IMR-90 (cell line): ENCODE measurements at regions not wholly inside any gene's neighbourhood (a gene's known extent, or its start where the extent isn't known, plus 50 kb on each side); places are given as distances from the start of the nearest gene placed in this dataset.

Source experiments
- ATAC-seq: fragments of 200-7000 bp; cut with Tn5 transposase; 2 replicates; pipeline ENCODE4 v1.9.1; 2020; ENCODE audit warnings: low read depth, mild to moderate bottlenecking, moderate library complexity
- BruUV-seq: library from RNA; stranded (reverse); fragments of 400-500 nt; replicated peaks from 2 replicates; lab custom pipeline; 2021; lab: Mats Ljungman, UMichigan
- CTCF ChIA-PET: fragments of 300-600 bp; formaldehyde crosslinking; extraction: SDS; loops from one replicate; lab custom pipeline; 2021; ENCODE audit warnings: antibody characterized with exemption; lab: Yijun Ruan, JAX
- POLR2A ChIA-PET: fragments of 300-600 bp; sonication (Branson Sonifier 250); formaldehyde crosslinking; loops from one replicate; lab custom pipeline; 2022; ENCODE audit warnings: antibody characterized with exemption; ENCODE audit not compliant: unreplicated experiment; lab: Charles Lee
- DNase-seq: peaks from one replicate; pipeline ENCODE4 v3.0.0; 2013
- H2AFZ ChIP-seq: replicated peaks from 2 replicates; pipeline ENCODE3; 2013; ENCODE audit warnings: low read length, mild to moderate bottlenecking; ENCODE audit not compliant: poor library complexity
- H2AK5ac ChIP-seq: 2 replicates; pipeline ENCODE4 v1.6.1; 2013; ENCODE audit warnings: low read depth, low read length, inconsistent platforms
- H2AK9ac ChIP-seq: replicated peaks from 2 replicates; pipeline ENCODE3; 2013; ENCODE audit warnings: mild to moderate bottlenecking, low read depth, low read length, moderate library complexity; ENCODE audit not compliant: poor library complexity
- H2BK120ac ChIP-seq: 2 replicates; pipeline ENCODE4 v1.6.1; 2013; ENCODE audit warnings: low read depth, low read length, inconsistent platforms
- H2BK15ac ChIP-seq: 3 replicates; pipeline ENCODE4 v1.6.1; 2013; ENCODE audit warnings: low read depth, low read length, inconsistent platforms
- H2BK20ac ChIP-seq: 2 replicates; pipeline ENCODE4 v1.6.1; 2013; ENCODE audit warnings: low read depth, mild to moderate bottlenecking, inconsistent platforms, low read length, moderate library complexity
- H2BK5ac ChIP-seq: 2 replicates; pipeline ENCODE4 v1.6.1; 2013; ENCODE audit warnings: mild to moderate bottlenecking, low read depth, low read length, inconsistent platforms; ENCODE audit not compliant: poor library complexity, severe bottlenecking
- H3K14ac ChIP-seq: replicated peaks from 2 replicates; pipeline ENCODE4 v1.6.1; 2013; ENCODE audit warnings: low read depth, low read length, inconsistent platforms
- H3K18ac ChIP-seq: 2 replicates; pipeline ENCODE4 v1.6.1; 2013; ENCODE audit warnings: low read depth, low read length, control low read depth
- H3K23ac ChIP-seq: 2 replicates; pipeline ENCODE4 v1.6.1; 2013; ENCODE audit warnings: low read depth, low read length, inconsistent platforms
- H3K27ac ChIP-seq: 2 replicates; pipeline ENCODE4 v1.5.1; 2013; ENCODE audit warnings: mild to moderate bottlenecking, control low read depth, low read length; ENCODE audit not compliant: insufficient read depth
- H3K27me3 ChIP-seq: 2 replicates; pipeline ENCODE4 v1.6.1; 2013; ENCODE audit warnings: low read length; ENCODE audit not compliant: control insufficient read depth, insufficient read depth
- H3K36me3 ChIP-seq: 2 replicates; pipeline ENCODE4 v1.6.1; 2013; ENCODE audit warnings: low read length, mixed read lengths; ENCODE audit not compliant: control insufficient read depth, insufficient read depth
- H3K4ac ChIP-seq: 2 replicates; pipeline ENCODE4 v1.6.1; 2013; ENCODE audit warnings: low read depth, low read length, inconsistent platforms
- H3K4me1 ChIP-seq: 2 replicates; pipeline ENCODE4 v1.6.1; 2013; ENCODE audit warnings: low read length, mixed read lengths; ENCODE audit not compliant: control insufficient read depth, insufficient read depth
- H3K4me2 ChIP-seq: 2 replicates; pipeline ENCODE4 v1.6.1; 2013; ENCODE audit warnings: low read depth, mild to moderate bottlenecking, control low read depth, low read length, moderate library complexity
- H3K4me3 ChIP-seq: 2 replicates; pipeline ENCODE4 v1.5.1; 2013; ENCODE audit warnings: low read depth, mild to moderate bottlenecking, control low read depth, low read length, moderate library complexity; ENCODE audit not compliant: insufficient read depth
- H3K56ac ChIP-seq: 2 replicates; pipeline ENCODE4 v1.6.1; 2013; ENCODE audit warnings: low read length, inconsistent platforms; ENCODE audit not compliant: insufficient read depth; ENCODE audit errors: extremely low read depth
- H3K79me1 ChIP-seq, 2 experiments: 2 replicates each; pipeline ENCODE4 v1.6.1; 2013; ENCODE audit warnings: low read length in 2 of 2, inconsistent platforms in 1 of 2, low read depth in 1 of 2
- H3K9ac ChIP-seq: 2 replicates; pipeline ENCODE4 v1.6.1; 2013; ENCODE audit warnings: low read depth, low read length, control low read depth
- H3K9me1 ChIP-seq: 2 replicates; pipeline ENCODE4 v1.6.1; 2013; ENCODE audit warnings: low read length, inconsistent platforms; ENCODE audit not compliant: insufficient read depth
- H3K9me3 ChIP-seq: 2 replicates; pipeline ENCODE4 v1.6.1; 2013; ENCODE audit warnings: low read length; ENCODE audit not compliant: control insufficient read depth, insufficient read depth
- H4K20me1 ChIP-seq: 2 replicates; pipeline ENCODE4 v1.6.1; 2013; ENCODE audit warnings: low read length, inconsistent platforms; ENCODE audit not compliant: insufficient read depth
- H4K5ac ChIP-seq: 2 replicates; pipeline ENCODE4 v1.6.1; 2013; ENCODE audit warnings: mild to moderate bottlenecking, low read depth, low read length, control low read depth
- H4K8ac ChIP-seq, 2 experiments: 2 replicates each; pipeline ENCODE4 v1.6.1; 2013; ENCODE audit warnings: low read depth in 2 of 2, low read length in 2 of 2, control low read depth in 1 of 2, inconsistent platforms in 1 of 2
- H4K91ac ChIP-seq: 2 replicates; pipeline ENCODE4 v1.6.1; 2013; ENCODE audit warnings: low read depth, low read length, inconsistent platforms; ENCODE audit not compliant: insufficient read depth
- CTCF ChIP-seq: conservative IDR thresholded peaks from 2 replicates; pipeline ENCODE4 v1.5.1; 2012; ENCODE audit warnings: mild to moderate bottlenecking, low read depth, low read length, improper control_type of control experiment
- FOS ChIP-seq: fragments of 150-350 bp; IDR thresholded peaks from 2 replicates; pipeline ENCODE4 v1.6.1; 2016; ENCODE audit warnings: low read depth, low read length
- MAZ ChIP-seq: IDR thresholded peaks from 2 replicates; pipeline ENCODE4 v1.6.1; 2012; ENCODE audit warnings: low read depth, mild to moderate bottlenecking, low read length, improper control_type of control experiment, moderate library complexity, borderline replicate concordance
- NFE2L2 ChIP-seq: fragments of 150-350 bp; IDR thresholded peaks from 2 replicates; pipeline ENCODE4 v1.6.1; 2016; ENCODE audit warnings: low read depth, mild to moderate bottlenecking, low read length
- POLR2A ChIP-seq: IDR thresholded peaks from 2 replicates; pipeline ENCODE4 v1.6.1; 2012; ENCODE audit warnings: mild to moderate bottlenecking, low read depth, low read length
- WGBS, 2 experiments: methylation state at CpG; one replicate each; pipeline versions ENCODE4 v1.1.5 to v1.1.7; 2013; ENCODE audit warnings: missing lambda C conversion rate in 2 of 2; ENCODE audit not compliant: insufficient read length in 1 of 2; ENCODE audit errors: extremely low coverage in 2 of 2; 5-methylcytosine and 5-hydroxymethylcytosine counted together
- dilution Hi-C: fragments of 300-500 bp; cut with HindIII; formaldehyde crosslinking; loops from one replicate; pipeline ENCODE4 v1.14.3; 2018; ENCODE audit warnings: low sequenced_read_pairs; ENCODE audit not compliant: unreplicated experiment
- in situ Hi-C: fragments of 300-500 bp; cut with MboI; formaldehyde crosslinking; loops from 3 replicates; pipeline ENCODE4 v1.14.3; 2019; ENCODE audit warnings: low sequenced_read_pairs, inconsistent platforms, mixed read lengths
- intact Hi-C: fragments of 100-400 bp; cut with micrococcal nuclease; formaldehyde crosslinking; loops from 2 replicates; pipeline ENCODE4 v1.10.0; 2022

GRCh38 chr2:122939796-122940195 lies 1085.3 kb upstream of the CNTNAP5 start:
- no peak overlapping the region for H2AK9ac ChIP-seq
- H3K4me2 ChIP-seq = no peak overlapping the region
- in situ Hi-C loops (no loop called here), dilution Hi-C loops (no loop called here), intact Hi-C loops (no loop called here)
- no peaks in the 10 kb centered on the region for H4K20me1 ChIP-seq
- CTCF ChIA-PET = no interaction called here
- H2AK5ac ChIP-seq = no peak overlapping the region
- POLR2A ChIA-PET = no interaction called here
- no peak overlapping the region for H2BK5ac ChIP-seq
- H2BK15ac ChIP-seq = no peak overlapping the region
- no peaks in the 10 kb centered on the region for H3K36me3 ChIP-seq
- H2AFZ ChIP-seq = no peak overlapping the region
- H3K27me3 ChIP-seq = no peaks in the 10 kb centered on the region
- no peak overlapping the region for H3K56ac ChIP-seq
- H2BK120ac ChIP-seq = no peak overlapping the region
- no peak overlapping the region for H3K4ac ChIP-seq
- H3K18ac ChIP-seq = no peak overlapping the region
- no TSS peak for BruUV-seq
- TF ChIP-seq FOS (no peak), POLR2A (no peak), MAZ (no peak), CTCF (no peak), NFE2L2 (no peak)
- WGBS, 2 experiments = no CpG with 5 or more reads among the region's 4 CpGs
- DNase-seq = no peak
- H3K23ac ChIP-seq = no peak overlapping the region
- no peaks in the 10 kb centered on the region for H3K79me1 ChIP-seq
- no peak overlapping the region for H4K5ac ChIP-seq
- H3K14ac ChIP-seq = no peak overlapping the region
- H4K8ac ChIP-seq = no peak overlapping the region
- H2BK20ac ChIP-seq = no peak overlapping the region
- H3K9me3 ChIP-seq = peaks cover 2% of the 10 kb centered on the region; the same call in 1 of the 2 replicates
- no peak overlapping the region for H3K27ac ChIP-seq
- H3K9me1 ChIP-seq = no peaks in the 10 kb centered on the region
- H3K9ac ChIP-seq = no peak overlapping the region
- no peak for ATAC-seq
- H3K4me3 ChIP-seq = no peak overlapping the region
- H4K91ac ChIP-seq = no peak overlapping the region
- no peaks in the 10 kb centered on the region for H3K4me1 ChIP-seq
